ENCODE measurements at regions not wholly inside any gene's neighbourhood (a gene's known extent, or its start where the extent isn't known, plus 50 kb on each side); places are given as distances from the start of the nearest gene placed in this dataset.

- TF ChIP-seq CTCF (IDR thresholded peaks at IDR 0.05; ENCODE audit: insufficient read depth, low read length) = no peak
- no peak for TF ChIP-seq POLR2AphosphoS5 (IDR thresholded peaks at IDR 0.05; ENCODE audit: low read depth)
- TF ChIP-seq GABPA (IDR thresholded peaks at IDR 0.05; ENCODE audit: low read depth) = no peak
- no peak for TF ChIP-seq REST (IDR thresholded peaks at IDR 0.05; ENCODE audit: insufficient replicate concordance, low read depth)
- TF ChIP-seq SPI1 (IDR thresholded peaks at IDR 0.05; ENCODE audit: borderline replicate concordance, low read depth) = no peak
These were observed 208.1 kb downstream of the PRDM2 start for GRCh38 chr1:13908128-13908527.
